NCI-H2029 treated with DMSO at 0.1 percent for 48 hours (cell line): ENCODE measurements at regions not wholly inside any gene's neighbourhood (a gene's known extent, or its start where the extent isn't known, plus 50 kb on each side); places are given as distances from the start of the nearest gene placed in this dataset.

Experiments used
- DNase-seq: peaks from one replicate; lab custom pipeline; 2025; lab: John Stamatoyannopoulos, UW

GRCh38 chr17:71710816-71711215 lies 410.0 kb upstream of the SOX9 start:
- DNase-seq, result no peak

- no peak for DNase-seq
Observed at GRCh38 chr17:71713846-71714245, 407.0 kb upstream of the SOX9 start.

GRCh38 chr17:71724339-71724738 lies 396.5 kb upstream of the SOX9 start:
- DNase-seq, result no peak

- DNase-seq, result no peak
Observed at GRCh38 chr17:71725811-71726210, 395.0 kb upstream of the SOX9 start.

- DNase-seq, result peak; percentile 3
Observed at GRCh38 chr17:71726341-71726740, 394.5 kb upstream of the SOX9 start.

GRCh38 chr17:71727292-71727691 lies 393.5 kb upstream of the SOX9 start:
- DNase-seq, result no peak

- no peak for DNase-seq
Observed at GRCh38 chr17:71727723-71728122, 393.1 kb upstream of the SOX9 start.

GRCh38 chr17:71730871-71731270 lies 389.9 kb upstream of the SOX9 start:
- DNase-seq, result no peak

GRCh38 chr17:71735893-71736292 lies 384.9 kb upstream of the SOX9 start:
- DNase-seq, result no peak

- DNase-seq, result no peak
Observed at GRCh38 chr17:71740866-71741265, 380.0 kb upstream of the SOX9 start.

GRCh38 chr17:71741836-71742235 lies 379.0 kb upstream of the SOX9 start:
- no peak for DNase-seq

GRCh38 chr17:71748872-71749271 lies 371.9 kb upstream of the SOX9 start:
- DNase-seq, result no peak

GRCh38 chr17:71753070-71753469 lies 367.8 kb upstream of the SOX9 start:
- no peak for DNase-seq

GRCh38 chr17:71757156-71757555 lies 363.7 kb upstream of the SOX9 start:
- DNase-seq, result no peak

GRCh38 chr17:71757956-71758355 lies 362.9 kb upstream of the SOX9 start:
- DNase-seq, result no peak

- no peak for DNase-seq
Observed at GRCh38 chr17:71759422-71760060, 361.3 kb upstream of the SOX9 start.

GRCh38 chr17:71760062-71760720 lies 360.6 kb upstream of the SOX9 start:
- no peak for DNase-seq

- no peak for DNase-seq
Observed at GRCh38 chr17:71762526-71762925, 358.3 kb upstream of the SOX9 start.

- no peak for DNase-seq
Observed at GRCh38 chr17:71764505-71764904, 356.3 kb upstream of the SOX9 start.

GRCh38 chr17:71765437-71765836 lies 355.4 kb upstream of the SOX9 start:
- DNase-seq, result no peak

GRCh38 chr17:71769850-71770249 lies 351.0 kb upstream of the SOX9 start:
- DNase-seq, result no peak

- no peak for DNase-seq
Observed at GRCh38 chr17:71777048-71777640, 343.7 kb upstream of the SOX9 start.

- DNase-seq, result no peak
Observed at GRCh38 chr17:71779482-71779881, 341.3 kb upstream of the SOX9 start.

- no peak for DNase-seq
Observed at GRCh38 chr17:71780596-71780995, 340.2 kb upstream of the SOX9 start.
